GM19395 (cell line): ENCODE measurements at regions not wholly inside any gene's neighbourhood (a gene's known extent, or its start where the extent isn't known, plus 50 kb on each side); places are given as distances from the start of the nearest gene placed in this dataset.
"Not testable (repeated sequence)": the region's sequence is repeated elsewhere in the genome, so short reads cannot be mapped to it uniquely, and the experiment has no call there.

ENCODE experiments used
- ATAC-seq: cut with Tn5 transposase; IDR thresholded peaks from one replicate; pipeline ENCODE4 v1.9.1; 2021; ENCODE audit warnings: mild to moderate bottlenecking, moderate library complexity; ENCODE audit not compliant: unreplicated experiment

DNA sequence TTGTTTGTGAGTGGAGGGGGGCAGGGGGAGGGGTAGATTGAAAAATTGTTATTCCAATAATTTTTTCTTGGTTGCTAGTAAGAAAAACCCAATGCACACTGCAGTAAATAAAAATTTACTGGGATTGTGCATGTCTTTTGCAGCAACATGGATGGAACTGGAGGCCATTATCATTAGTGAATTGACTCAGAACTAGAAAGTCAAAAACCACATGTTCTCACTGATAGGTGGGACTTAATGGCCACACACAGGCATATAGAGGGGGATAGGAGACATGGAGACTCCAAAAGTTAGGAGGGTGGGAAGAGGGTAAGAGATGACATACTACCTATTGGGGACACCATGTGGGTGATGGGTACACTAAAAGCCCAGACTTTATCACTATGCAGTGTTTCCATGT, 67.2 kb downstream of the BUB3 start:
- ATAC-seq, result no peak

DNA sequence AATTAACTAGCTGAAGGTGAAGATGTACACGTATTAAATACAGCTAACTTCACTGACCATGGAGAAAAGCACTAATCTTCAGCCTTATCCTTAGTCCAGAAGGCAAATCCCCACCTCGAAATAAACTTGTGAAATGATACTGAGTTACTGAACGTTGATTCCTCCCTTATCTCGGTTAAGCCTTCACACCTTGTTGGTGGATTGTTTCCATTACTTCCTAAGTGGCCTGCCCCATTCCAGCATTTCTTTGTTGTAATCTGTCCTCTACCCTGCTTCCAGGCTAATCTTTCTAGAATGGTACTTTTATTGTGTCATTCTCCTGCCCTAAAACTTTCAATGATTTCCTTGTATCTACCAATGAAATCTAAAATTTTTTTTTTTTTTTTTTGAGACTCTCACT, 68.6 kb downstream of the BUB3 start:
- no peak for ATAC-seq

DNA sequence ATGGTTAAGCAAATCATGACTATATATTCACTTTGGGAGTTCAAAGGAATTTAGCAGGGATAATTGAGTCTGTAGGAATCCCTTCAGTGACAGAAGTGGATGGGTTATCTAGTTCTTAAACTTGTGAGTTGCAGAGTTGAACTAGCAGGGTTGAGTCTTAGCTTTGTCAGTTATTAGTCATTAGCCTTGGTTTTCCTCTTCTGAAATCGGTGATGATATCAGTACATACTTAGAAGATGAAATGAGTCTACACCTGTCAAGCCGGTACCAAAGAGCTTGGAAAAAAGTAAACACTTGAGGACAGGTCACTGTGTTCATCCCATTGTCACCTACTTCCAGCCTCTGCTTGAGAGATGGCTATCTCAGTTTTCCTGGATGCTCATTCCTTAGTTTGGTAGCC, 73.5 kb downstream of the BUB3 start:
- no peak for ATAC-seq

DNA sequence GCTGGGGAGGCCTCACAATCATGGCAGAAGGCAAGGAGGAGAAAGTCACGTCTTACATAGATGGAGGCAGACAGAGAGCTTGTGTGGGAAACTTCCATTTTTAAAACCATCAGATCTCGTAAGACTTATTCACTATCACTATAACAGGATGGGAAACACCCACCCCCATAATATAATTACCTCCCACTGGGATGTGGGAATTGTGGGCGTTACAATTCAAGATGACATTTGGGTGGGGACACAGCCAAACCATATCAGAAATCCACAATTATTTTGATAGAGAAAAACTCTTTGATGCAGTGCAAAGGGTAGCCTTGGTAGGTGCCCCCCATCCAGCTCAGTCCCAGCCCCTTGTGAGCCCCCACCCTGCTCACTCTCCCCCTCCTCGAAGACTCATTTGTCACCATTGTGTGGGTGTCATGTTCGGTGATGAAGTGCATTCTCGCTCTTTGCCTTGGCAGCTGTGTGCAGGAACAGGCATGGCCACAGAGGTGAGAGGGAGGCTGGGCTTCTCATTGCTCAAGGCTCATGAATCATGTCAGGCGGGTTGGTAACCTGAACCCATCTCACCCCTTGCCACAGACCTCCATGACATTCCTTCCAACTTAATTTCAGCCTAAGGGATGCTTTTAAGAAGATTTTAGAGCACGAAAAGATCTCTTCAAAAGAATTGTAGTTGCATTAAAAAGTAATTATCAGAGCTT, 75.9 kb downstream of the BUB3 start:
- ATAC-seq, result no peak

DNA sequence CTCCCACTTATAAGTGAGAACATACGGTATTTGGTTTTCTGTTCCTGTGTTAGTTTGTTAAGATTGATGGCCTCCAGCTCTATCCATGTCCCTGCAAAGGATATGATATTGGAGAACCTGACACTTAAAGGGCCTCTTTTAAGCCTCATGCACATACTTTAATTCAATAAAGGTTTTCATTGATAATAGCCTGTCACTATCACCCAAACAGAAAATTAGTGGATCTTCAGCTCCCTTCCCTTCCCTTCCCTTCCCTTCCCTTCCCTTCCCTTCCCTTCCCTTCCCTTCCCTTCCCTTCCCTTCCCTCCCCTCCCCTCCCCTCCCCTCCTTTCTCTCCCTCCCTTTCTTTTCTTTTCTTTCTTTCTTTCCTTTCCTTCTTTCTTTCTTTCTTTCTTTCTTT, 78.7 kb downstream of the BUB3 start:
- ATAC-seq, result not testable (repeated sequence)

DNA sequence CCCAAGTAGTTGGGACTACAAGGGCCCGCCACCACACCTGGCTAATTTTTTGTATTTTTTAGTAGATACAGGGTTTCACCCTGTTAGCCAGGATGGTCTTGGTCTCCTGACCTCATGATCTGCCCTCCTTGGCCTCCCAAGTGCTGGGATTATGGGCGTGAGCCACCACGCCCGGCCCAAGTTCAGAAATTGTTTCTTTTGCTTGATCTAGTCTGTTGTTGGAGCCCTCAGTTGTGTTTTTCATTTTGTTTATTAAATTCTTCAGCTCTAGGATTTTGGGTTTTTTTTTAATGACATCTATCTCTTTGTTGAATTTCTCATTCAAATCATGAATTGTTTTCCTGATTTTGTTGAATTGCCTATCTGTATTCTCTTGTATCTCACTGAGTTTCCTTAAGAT, 80.8 kb downstream of the BUB3 start:
- ATAC-seq, result not testable (repeated sequence)

DNA sequence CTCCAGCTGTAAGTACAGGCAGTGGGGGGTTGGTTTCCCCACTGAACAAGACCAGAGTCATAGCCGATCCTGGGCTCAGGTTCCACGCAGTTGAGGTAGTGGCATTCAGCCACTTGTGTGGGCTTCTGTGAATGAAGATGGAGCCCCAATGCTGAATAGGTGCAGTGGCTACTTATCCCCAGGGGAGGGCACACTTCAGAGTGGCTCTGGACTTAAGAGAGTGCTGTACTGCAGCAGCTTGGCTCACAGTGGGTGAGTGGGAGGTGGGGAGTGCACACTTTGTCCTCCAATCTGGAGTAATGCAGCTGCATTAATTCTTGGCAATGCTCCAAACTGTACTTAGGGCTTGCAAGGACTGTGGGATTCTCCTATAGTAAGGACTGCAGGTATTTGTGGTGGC, 81.9 kb downstream of the BUB3 start:
- no peak for ATAC-seq

DNA sequence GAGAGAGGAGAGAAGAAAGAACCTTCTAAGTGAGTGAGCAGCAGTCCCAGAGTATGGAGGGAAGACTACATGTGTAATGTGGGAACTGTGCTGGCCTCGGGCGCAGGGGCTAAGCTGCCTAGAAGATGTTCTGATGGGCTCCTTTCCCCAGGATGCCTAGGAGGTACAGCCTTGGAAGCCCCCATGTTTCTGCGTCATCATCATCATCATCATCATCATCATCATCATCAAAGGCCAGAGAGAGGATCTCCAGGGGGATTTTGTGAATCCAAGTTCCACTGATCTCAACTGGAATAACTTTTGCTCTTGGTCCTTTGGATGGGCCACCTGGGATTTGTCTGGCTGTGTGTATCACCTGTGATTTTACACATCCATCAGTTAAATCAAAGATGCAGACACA, 86.0 kb downstream of the BUB3 start:
- ATAC-seq, result no peak

DNA sequence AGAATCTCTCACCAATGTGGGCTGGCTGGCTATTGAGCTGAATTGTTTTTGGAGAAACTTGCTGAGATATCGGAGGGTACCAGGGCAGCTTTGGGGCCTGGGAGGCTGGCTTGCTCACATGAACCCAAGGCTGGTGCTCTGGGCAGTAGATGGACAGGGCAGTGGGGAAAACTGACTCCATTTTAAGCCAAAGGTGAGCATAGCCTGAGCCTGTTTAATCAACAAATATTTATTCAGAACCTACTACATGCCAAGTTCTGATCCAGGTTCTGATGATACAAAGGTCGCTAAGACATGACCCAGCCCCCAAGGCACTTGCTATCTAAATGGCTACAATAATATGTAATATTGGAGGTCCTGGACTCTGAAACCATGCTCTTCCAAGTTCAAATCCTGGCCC, 86.6 kb downstream of the BUB3 start:
- ATAC-seq, result no peak

DNA sequence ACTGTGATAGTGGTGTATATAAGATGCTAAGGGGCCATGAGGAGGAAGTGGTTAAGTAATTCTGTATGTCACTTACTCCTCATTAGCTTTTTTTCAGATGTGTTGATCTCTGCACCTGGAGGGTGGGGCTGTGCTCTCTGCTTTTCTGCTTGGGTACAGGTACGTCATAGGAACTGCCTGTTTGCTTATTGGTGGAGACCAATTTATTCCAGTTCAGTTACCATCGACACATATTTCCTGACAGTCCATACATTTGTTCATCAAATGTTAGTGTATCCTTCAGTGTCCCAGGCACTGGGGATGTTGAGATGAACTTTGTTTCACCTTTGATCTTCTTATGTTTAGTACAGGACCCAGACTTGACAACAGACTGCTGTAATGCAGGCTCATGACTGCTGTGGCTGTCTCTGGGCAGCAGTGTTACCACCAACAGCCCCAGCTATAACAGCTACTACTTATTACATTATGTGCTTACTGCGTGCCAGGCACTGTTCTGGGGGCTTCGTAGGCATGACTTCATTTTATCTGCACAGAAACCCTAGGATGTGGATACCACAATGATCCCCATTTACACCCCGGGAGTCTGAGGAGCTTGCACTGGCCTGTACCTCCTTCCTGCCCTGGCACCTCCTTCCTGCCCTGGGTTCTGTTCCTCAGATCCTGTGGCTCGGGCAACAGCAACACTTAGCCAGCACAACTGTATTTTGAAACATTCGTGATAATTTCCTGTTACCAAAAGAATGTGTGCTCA, 87.4 kb downstream of the BUB3 start:
- no peak for ATAC-seq

DNA sequence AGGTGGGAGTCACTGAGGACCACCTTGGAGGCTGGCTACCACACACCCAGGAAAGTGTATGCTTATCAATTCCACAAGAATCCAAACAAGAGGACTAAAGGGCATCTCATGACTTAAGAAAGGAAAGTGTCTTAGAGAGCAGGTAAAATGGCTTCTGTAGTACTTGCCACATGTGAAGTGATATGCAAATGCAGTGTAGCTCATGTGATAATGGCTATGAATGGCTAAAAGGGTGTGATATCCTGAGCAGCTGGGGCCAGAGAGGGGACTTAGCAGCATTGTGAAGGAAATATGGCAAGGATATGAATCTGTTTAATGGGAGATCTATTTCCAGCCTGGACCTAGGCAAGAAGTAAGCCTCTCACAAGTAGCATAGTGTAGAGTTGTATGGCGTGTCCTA, 90.5 kb downstream of the BUB3 start:
- ATAC-seq, result no peak

DNA sequence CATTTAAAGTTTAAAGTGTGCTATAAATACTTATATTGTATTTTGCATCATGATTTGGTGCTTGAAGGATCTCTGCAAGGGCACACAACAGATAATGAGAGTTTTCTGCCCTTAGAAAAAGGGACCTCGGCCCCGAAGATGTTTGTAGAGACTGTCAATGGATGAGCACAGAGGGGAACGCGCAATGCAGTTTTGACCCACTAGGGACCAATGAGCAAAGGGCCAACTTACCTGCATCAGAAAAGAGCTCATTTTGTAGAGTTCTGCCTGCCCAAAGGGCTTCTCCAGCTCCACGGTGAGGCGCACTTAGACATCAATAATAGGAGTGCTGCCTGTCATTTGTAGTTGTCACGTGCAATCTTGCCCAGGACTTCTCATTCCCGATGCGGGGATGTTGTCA, 91.1 kb downstream of the BUB3 start:
- no peak for ATAC-seq

DNA sequence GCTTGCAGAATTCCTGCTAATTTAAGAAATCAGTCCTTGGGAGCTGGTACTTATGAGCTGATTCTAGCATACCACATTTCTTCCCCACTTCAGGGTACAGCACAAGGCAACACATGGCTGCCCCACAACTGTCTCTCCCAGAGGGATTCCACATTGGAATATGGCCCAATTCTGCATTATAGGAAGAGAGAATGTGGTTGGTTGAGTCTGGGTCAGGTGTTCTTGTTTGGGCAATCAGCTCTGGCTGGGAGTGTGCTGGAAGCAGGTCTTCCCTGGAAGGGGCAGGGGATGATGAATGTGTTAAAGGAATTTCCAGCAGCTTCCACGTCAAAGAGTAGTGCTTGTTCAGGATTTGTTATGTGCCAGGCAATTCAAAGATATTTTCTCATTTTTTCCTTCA, 95.7 kb downstream of the BUB3 start:
- no peak for ATAC-seq

DNA sequence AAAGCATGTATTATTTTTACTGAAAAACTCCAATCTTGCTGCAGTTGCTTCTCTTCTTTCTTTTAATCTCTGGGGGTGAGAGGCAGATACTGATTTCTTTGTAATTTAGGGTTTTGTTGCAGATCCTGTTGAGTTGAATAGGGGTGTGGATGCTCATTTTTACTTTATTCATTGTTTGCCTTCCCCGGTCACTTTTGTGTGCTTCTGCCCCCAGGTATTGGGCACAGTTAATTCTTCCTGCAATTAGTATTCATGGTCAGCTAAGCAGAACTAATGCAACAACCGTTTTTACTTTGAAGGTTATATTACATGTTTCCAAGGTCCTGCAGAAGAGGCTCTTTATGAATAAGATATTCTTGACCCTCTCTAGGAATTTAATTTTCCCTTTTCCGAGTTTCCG, 96.4 kb downstream of the BUB3 start:
- no peak for ATAC-seq

DNA sequence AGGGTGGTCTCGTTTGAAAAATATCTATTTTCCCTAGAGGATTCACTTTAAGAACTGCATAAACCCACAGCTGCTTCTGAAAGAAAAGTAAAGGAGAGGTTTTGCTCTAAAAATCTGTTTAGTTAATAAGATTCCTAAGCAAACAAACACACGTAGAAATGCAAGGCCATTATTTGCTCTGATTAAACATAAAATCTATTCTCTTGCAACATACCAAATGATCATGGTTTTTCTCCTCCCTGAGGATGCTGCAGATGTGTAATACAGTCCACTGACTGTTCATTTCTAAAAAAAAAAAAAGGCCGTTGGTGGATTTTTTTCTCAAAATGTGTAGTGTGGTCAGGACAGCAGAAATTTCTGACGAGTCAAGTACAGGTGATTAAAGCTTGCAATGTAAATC, 98.6 kb downstream of the BUB3 start:
- no peak for ATAC-seq

DNA sequence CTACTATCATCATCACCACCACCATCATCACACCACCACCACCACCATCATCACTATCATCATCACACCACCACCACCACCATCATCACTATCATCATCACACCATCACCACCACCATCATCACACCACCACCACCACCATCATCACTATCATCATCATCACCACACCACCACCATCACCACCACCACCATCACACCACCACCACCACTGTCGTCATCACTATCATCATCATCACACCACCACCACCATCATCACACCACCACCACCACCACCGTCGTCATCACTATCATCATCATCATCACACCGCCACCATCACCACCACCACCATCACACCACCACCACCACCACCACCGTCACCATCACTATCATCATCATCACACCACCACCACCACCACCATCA, 100.1 kb downstream of the BUB3 start:
- not testable (repeated sequence) for ATAC-seq

DNA sequence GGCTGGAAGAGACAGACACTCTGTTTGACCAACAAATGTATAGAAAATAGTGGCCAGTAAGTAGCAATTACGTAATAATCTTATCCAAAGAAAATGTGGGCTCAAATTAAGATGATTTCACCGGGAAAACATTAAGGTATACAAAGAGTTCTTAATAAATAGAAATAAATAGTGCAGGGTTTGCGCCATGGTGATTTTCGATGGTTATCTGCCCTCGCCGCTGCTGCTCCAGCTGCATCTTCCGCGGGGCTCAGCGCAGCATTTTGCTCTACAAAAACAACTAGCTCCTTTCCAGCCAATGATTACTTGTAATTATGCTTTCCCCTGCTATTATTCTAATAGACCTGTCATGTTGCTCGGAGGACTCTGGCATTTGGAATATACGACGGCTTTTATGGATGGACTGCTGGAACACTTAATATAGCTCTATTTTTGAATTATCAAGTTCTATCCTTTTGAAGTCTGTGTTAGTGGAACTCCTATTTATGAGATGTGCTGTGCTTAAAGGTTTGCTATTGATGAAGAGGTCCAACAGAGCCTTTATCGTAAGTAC, 103.8 kb downstream of the BUB3 start:
- no peak for ATAC-seq

DNA sequence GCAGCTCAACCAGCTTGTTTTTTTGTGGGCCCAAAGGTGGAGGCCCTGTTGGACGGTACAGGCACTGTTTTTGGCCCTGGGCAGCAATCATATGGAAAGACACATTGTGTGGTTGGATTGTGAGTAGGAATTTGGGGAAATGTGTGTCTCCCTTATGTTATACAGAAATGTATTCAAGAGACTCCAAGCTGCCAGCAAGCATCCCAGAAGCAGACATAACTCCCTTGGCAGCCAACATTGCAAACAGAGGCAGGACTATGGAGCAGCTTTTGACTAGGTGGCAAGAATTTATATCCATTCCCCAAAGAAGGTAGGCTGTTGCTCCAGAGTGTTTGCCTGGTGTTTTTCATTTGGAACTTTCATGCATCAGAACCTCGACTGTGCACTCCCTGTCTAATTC, 104.9 kb downstream of the BUB3 start:
- ATAC-seq, result no peak

DNA sequence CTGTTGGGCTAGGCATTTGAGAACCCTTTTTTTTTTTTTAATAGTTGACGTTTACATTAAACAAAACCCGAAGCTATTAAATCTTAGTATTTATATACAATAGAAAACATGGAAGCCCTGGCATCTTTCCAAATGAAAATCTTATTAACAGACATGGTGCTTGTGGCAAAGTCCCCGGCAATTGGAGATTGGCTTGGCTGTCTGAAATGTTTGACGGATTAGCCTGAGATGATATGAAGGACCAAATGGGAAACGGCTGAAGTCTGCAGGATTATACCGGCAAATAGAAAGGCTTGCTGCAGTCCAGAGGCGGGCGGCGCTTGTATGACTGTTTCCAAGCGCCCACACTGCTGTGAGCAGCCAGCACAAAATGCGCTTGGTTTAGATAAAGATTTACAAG, 105.6 kb downstream of the BUB3 start:
- ATAC-seq, result no peak

DNA sequence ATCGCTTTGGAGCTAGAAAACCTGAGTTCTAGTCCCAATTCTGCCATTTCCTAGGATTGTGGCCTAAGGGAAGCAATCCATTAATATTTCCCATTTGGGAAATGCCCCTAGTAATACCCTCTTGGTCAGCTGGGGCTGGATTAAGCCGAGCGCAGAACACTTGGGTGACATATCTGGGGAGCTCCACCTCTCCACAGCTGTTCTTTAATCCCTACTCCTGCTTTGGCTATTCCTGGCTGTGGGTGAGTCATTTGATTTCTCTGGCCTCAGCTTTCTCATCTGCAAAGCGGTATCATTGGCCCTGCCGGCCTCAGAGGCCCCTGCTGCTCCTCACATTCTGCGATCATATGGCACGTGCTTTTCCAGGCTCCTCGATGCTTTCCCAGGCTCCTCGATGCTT, 108.3 kb downstream of the BUB3 start:
- no peak for ATAC-seq

DNA sequence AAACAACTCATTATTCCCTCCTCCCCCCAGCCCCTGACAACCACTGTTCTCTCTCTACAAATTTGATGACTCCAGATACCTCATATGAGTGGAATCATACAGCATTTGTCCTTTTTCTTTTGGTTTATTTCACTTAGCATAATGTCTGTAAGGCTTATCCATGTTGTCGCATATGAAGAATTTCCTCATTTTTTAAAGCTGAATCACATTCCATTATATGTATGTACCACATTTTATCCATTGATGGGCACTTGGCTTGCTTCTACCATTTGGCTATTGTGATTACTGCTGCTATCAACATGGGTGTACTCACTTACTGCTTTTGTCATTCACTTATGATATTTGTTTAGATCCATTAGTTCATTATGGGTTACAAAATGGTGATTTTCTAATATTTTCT, 112.8 kb downstream of the BUB3 start:
- no peak for ATAC-seq

DNA sequence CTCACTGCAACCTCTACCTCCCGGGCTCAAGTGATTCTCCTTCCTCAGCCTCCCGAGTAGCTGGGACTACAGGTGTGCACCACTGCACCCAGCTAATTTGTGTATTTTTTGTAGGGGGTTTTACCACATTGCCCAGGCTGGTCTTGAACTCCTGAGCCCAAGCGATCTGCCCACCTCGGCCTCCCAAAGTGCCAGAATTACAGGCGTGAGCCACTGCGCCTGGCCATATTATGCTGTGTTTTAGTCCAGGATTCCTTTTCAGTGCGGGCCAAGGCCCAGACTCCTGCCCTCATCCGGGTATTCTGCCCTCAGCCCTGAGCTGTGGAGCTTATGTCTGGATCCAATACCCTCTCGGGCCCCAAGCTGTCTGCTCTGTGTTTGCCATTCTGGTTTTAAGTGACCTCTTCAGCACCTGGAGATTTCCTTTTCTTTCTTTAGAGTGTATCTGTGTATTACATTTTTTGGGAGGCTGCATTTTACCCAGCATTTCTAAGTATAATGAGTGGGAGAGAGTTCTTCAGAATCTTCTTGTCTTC, 114.9 kb downstream of the BUB3 start:
- ATAC-seq, result no peak
